Astrocyte (in vitro differentiated cells and primary cell): ENCODE measurements at regions not wholly inside any gene's neighbourhood (a gene's known extent, or its start where the extent isn't known, plus 50 kb on each side); places are given as distances from the start of the nearest gene placed in this dataset.

Experiments
- DNase-seq: peaks from one replicate; pipeline ENCODE4 v3.0.0-alpha.2; 2010; ENCODE audit warnings: low read depth
- FAIRE-seq: peaks from 2 replicates; lab custom pipeline; 2011; peaks lifted over from hg19 to GRCh38; lab: Jason Lieb, UNC
- H2AFZ ChIP-seq: 2 replicates; pipeline ENCODE4 v1.6.0; 2012; ENCODE audit warnings: low read depth, low read length, inconsistent platforms
- H3K27ac ChIP-seq: 2 replicates; pipeline ENCODE4 v1.5.1; 2011; ENCODE audit warnings: low read depth, low read length, inconsistent platforms
- H3K27me3 ChIP-seq: 2 replicates; pipeline ENCODE4 v1.6.0; 2011; ENCODE audit warnings: low read length, inconsistent platforms; ENCODE audit not compliant: insufficient read depth
- H3K36me3 ChIP-seq: 2 replicates; pipeline ENCODE4 v1.5.1; 2011; ENCODE audit warnings: low read length, inconsistent platforms; ENCODE audit not compliant: insufficient read depth
- H3K4me1 ChIP-seq: 2 replicates; pipeline ENCODE4 v1.5.1; 2011; ENCODE audit warnings: low read length, inconsistent platforms; ENCODE audit not compliant: insufficient read depth
- H3K4me2 ChIP-seq: 2 replicates; pipeline ENCODE4 v1.6.0; 2012; ENCODE audit warnings: low read length, inconsistent platforms
- H3K4me3 ChIP-seq: 2 replicates; pipeline ENCODE4 v1.5.1; 2011; ENCODE audit warnings: low read depth, mild to moderate bottlenecking, low read length, inconsistent platforms; ENCODE audit not compliant: insufficient read depth
- H3K79me2 ChIP-seq: 2 replicates; pipeline ENCODE4 v1.6.0; 2012; ENCODE audit warnings: mild to moderate bottlenecking, low read length, inconsistent platforms; ENCODE audit not compliant: insufficient read depth
- H3K9ac ChIP-seq: 2 replicates; pipeline ENCODE4 v1.6.0; 2012; ENCODE audit warnings: mild to moderate bottlenecking, low read length, inconsistent platforms
- H3K9me3 ChIP-seq: 2 replicates; pipeline ENCODE4 v1.5.1; 2012; ENCODE audit warnings: low read depth, mild to moderate bottlenecking, low read length, inconsistent platforms; ENCODE audit not compliant: insufficient read depth
- H4K20me1 ChIP-seq: 2 replicates; pipeline ENCODE4 v1.6.0; 2012; ENCODE audit warnings: low read length, inconsistent platforms; ENCODE audit not compliant: insufficient read depth
- H3K27ac Mint-ChIP-seq: one replicate; pipeline ENCODE4 v1.8.0; 2021; ENCODE audit warnings: mild to moderate bottlenecking, mixed read lengths; ENCODE audit not compliant: unreplicated experiment
- H3K27me3 Mint-ChIP-seq: one replicate; pipeline ENCODE4 v1.8.0; 2021; ENCODE audit warnings: low read depth, mixed read lengths; ENCODE audit not compliant: unreplicated experiment
- H3K36me3 Mint-ChIP-seq: one replicate; pipeline ENCODE4 v1.8.0; 2021; ENCODE audit warnings: low read depth, mixed read lengths; ENCODE audit not compliant: unreplicated experiment
- H3K4me1 Mint-ChIP-seq: one replicate; pipeline ENCODE4 v1.8.0; 2021; ENCODE audit warnings: low read depth, mixed read lengths; ENCODE audit not compliant: unreplicated experiment
- H3K4me3 Mint-ChIP-seq: one replicate; pipeline ENCODE4 v1.8.0; 2021; ENCODE audit warnings: mild to moderate bottlenecking, moderate library complexity, mixed read lengths; ENCODE audit not compliant: unreplicated experiment
- H3K9me3 Mint-ChIP-seq: one replicate; pipeline ENCODE4 v1.8.0; 2021; ENCODE audit warnings: mild to moderate bottlenecking, mixed read lengths; ENCODE audit not compliant: unreplicated experiment
- CTCF ChIP-seq: IDR thresholded peaks from 2 replicates; pipeline ENCODE4 v1.5.1; 2011; ENCODE audit warnings: low read depth, mild to moderate bottlenecking, inconsistent platforms, low read length, moderate library complexity; ENCODE audit not compliant: insufficient read depth
- EZH2 ChIP-seq: IDR thresholded peaks from 2 replicates; pipeline ENCODE4 v1.6.1; 2012; ENCODE audit warnings: mild to moderate bottlenecking, low read length, inconsistent platforms; ENCODE audit not compliant: insufficient read depth

- H3K9ac ChIP-seq = no peak overlapping the region
- Mint-ChIP-seq H3K36me3 (peaks cover 1% of the 10 kb centered on the region), H3K27me3 (no peaks in the 10 kb centered on the region), H3K4me3 (no peak overlapping the region), H3K9me3 (peaks cover 4% of the 10 kb centered on the region), H3K27ac (no peak overlapping the region), H3K4me1 (peaks cover 1% of the 10 kb centered on the region)
- no peaks in the 10 kb centered on the region for H3K79me2 ChIP-seq
- H3K4me3 ChIP-seq = no peak overlapping the region
- no peaks in the 10 kb centered on the region for H3K4me1 ChIP-seq
- H4K20me1 ChIP-seq = no peaks in the 10 kb centered on the region
- no peak overlapping the region for H3K27ac ChIP-seq
- TF ChIP-seq EZH2 (no peak), CTCF (no peak)
- no peaks in the 10 kb centered on the region for H3K36me3 ChIP-seq
- FAIRE-seq (no peak), DNase-seq (peak; percentile 39)
- H3K4me2 ChIP-seq = no peak overlapping the region
- H2AFZ ChIP-seq = no peak overlapping the region
- peaks cover 2% of the 10 kb centered on the region for H3K9me3 ChIP-seq
- H3K27me3 ChIP-seq = no peaks in the 10 kb centered on the region
Measured at GRCh38 chr4:132056496-132056895, 1092.6 kb upstream of the PCDH10 start.

- H3K36me3 Mint-ChIP-seq = peaks cover 1% of the 10 kb centered on the region
Measured at GRCh38 chr4:132059227-132059626, 1089.9 kb upstream of the PCDH10 start.

More at GRCh38 chr4:132059227-132059626, 1089.9 kb upstream of the PCDH10 start:
- H3K9ac ChIP-seq = no peak overlapping the region
- Mint-ChIP-seq H3K4me3 (no peak overlapping the region), H3K9me3 (peaks cover 6% of the 10 kb centered on the region), H3K27ac (no peak overlapping the region), H3K27me3 (no peaks in the 10 kb centered on the region), H3K4me1 (peaks cover 1% of the 10 kb centered on the region)
- H3K9me3 ChIP-seq = peaks cover 5% of the 10 kb centered on the region
- H3K27ac ChIP-seq = no peak overlapping the region
- DNase-seq = no peak
- no peak overlapping the region for H3K4me2 ChIP-seq
- H4K20me1 ChIP-seq = no peaks in the 10 kb centered on the region
- no peak overlapping the region for H3K4me3 ChIP-seq
- H2AFZ ChIP-seq = no peak overlapping the region
- no peaks in the 10 kb centered on the region for H3K27me3 ChIP-seq
- no peaks in the 10 kb centered on the region for H3K79me2 ChIP-seq
- FAIRE-seq = no peak
- no peaks in the 10 kb centered on the region for H3K36me3 ChIP-seq
- TF ChIP-seq EZH2 = no peak
- no peak for TF ChIP-seq CTCF
- no peaks in the 10 kb centered on the region for H3K4me1 ChIP-seq
